HCT116 (cell line): ENCODE measurements at regions not wholly inside any gene's neighbourhood (a gene's known extent, or its start where the extent isn't known, plus 50 kb on each side); places are given as distances from the start of the nearest gene placed in this dataset.

Experiments used
- ATAC-seq: fragments of 200-7000 bp; cut with Tn5 transposase; 2 replicates; pipeline ENCODE4 v1.9.1; 2020; ENCODE audit warnings: mild to moderate bottlenecking, moderate library complexity
- BruUV-seq: library from RNA; stranded (reverse); fragments of 400-500 nt; replicated peaks from 2 replicates; lab custom pipeline; 2021; lab: Mats Ljungman, UMichigan
- CTCF ChIA-PET: fragments of 300-600 bp; sonication (Branson Sonifier 250); formaldehyde crosslinking; loops from one replicate; lab custom pipeline; 2021; ENCODE audit warnings: antibody characterized with exemption; lab: Charles Lee
- POLR2A ChIA-PET: fragments of 300-600, 350-600 bp; sonication (Branson Sonifier 250); formaldehyde crosslinking; loops from one replicate; lab custom pipeline; 2021; ENCODE audit warnings: antibody characterized with exemption; lab: Charles Lee
- RAD21 ChIA-PET, 2 experiments: fragments of 300-600 bp; sonication (Branson Sonifier 250); formaldehyde crosslinking; loops; one replicate each; lab custom pipeline; 2023; ENCODE audit warnings: low total read pairs in 2 of 2; ENCODE audit not compliant: uncharacterized antibody in 2 of 2, unreplicated experiment in 2 of 2, low non-redundant PET in 1 of 2; lab: Charles Lee
- DNase-seq: peaks from one replicate; pipeline ENCODE4 v3.0.0-alpha.2; 2010; ENCODE audit warnings: low read depth, low spot score
- H2AFZ ChIP-seq: fragments of 200-600 bp; shearing (Covaris generic), sonication (generic); 2 replicates; pipeline ENCODE4 v1.6.1; 2017; ENCODE audit warnings: low read depth, mixed run types, mixed read lengths, antibody characterized with exemption, low read length; ENCODE audit not compliant: poor library complexity, severe bottlenecking
- H3K27ac ChIP-seq: 2 replicates; pipeline ENCODE4 v1.5.1; 2012; ENCODE audit warnings: low read depth, low read length
- H3K27me3 ChIP-seq: fragments of 200-600 bp; sonication (generic); 2 replicates; pipeline ENCODE4 v1.6.1; 2016; ENCODE audit warnings: mixed run types, low read length, mixed read lengths; ENCODE audit not compliant: insufficient read depth
- H3K36me3 ChIP-seq, 2 experiments: fragments of 200-500 bp in 1 of 2; fragments of 200-600 bp in 1 of 2; sonication (Bioruptor generic) in 1 of 2; sonication (generic) in 1 of 2; 2 replicates each; pipeline versions ENCODE4 v1.5.1 to v1.6.1; 2014 to 2016; ENCODE audit warnings: low read length in 2 of 2, inconsistent platforms in 1 of 2, mixed read lengths in 1 of 2, mixed run types in 1 of 2; ENCODE audit not compliant: insufficient read depth in 2 of 2, control insufficient read depth in 1 of 2
- H3K4me1 ChIP-seq, 2 experiments: fragments of 200-600 bp in 1 of 2; sonication (generic) in 1 of 2; 2 replicates each; pipeline versions ENCODE4 v1.5.1 to v1.6.1; 2012 to 2017; ENCODE audit warnings: low read length in 2 of 2, inconsistent platforms in 1 of 2, mild to moderate bottlenecking in 1 of 2, mixed read lengths in 1 of 2, mixed run types in 1 of 2, moderate library complexity in 1 of 2; ENCODE audit not compliant: insufficient read depth in 2 of 2, control insufficient read depth in 1 of 2
- H3K4me2 ChIP-seq: fragments of 200-600 bp; sonication (generic); 2 replicates; pipeline ENCODE4 v1.6.1; 2017; ENCODE audit warnings: mixed run types, low read length, mixed read lengths
- H3K4me3 ChIP-seq, 2 experiments: fragments of 200-600 bp in 1 of 2; sonication (generic) in 1 of 2; replicated peaks in 1 of 2; 2 replicates each; pipeline ENCODE4 v1.5.1; 2011 to 2016; ENCODE audit warnings: low read length in 2 of 2, control low read depth in 1 of 2, low read depth in 1 of 2, mild to moderate bottlenecking in 1 of 2, mixed read lengths in 1 of 2, mixed run types in 1 of 2
- H3K79me2 ChIP-seq: fragments of 200-600 bp; sonication (generic); 2 replicates; pipeline ENCODE4 v1.6.1; 2017; ENCODE audit warnings: mild to moderate bottlenecking, mixed run types, low read length, moderate library complexity, mixed read lengths; ENCODE audit not compliant: insufficient read depth
- H3K9ac ChIP-seq: fragments of 200-600 bp; sonication (generic); 2 replicates; pipeline ENCODE4 v1.6.1; 2016; ENCODE audit warnings: low read length, mixed read lengths
- H3K9me2 ChIP-seq: fragments of 200-600 bp; sonication (generic), shearing (Covaris generic); 2 replicates; pipeline ENCODE4 v1.6.1; 2017; ENCODE audit warnings: mixed run types, mild to moderate bottlenecking, moderate library complexity; ENCODE audit not compliant: insufficient read depth
- H3K9me3 ChIP-seq, 2 experiments: fragments of 200-500 bp in 1 of 2; fragments of 200-600 bp in 1 of 2; sonication (Bioruptor generic) in 1 of 2; sonication (generic) in 1 of 2; 2 replicates each; pipeline ENCODE4 v1.6.1; 2014 to 2017; ENCODE audit warnings: low read length in 2 of 2, mixed read lengths in 2 of 2, inconsistent platforms in 1 of 2, low read depth in 1 of 2, mild to moderate bottlenecking in 1 of 2, mixed run types in 1 of 2, moderate library complexity in 1 of 2; ENCODE audit not compliant: control insufficient read depth in 1 of 2, insufficient read depth in 1 of 2
- H4K20me1 ChIP-seq: fragments of 200-600 bp; sonication (generic), shearing (Covaris generic); 2 replicates; pipeline ENCODE4 v1.6.1; 2017; ENCODE audit warnings: mixed run types, mild to moderate bottlenecking, moderate library complexity; ENCODE audit not compliant: insufficient read depth
- CBX3 ChIP-seq: IDR thresholded peaks from 2 replicates; pipeline ENCODE4 v1.6.1; 2012; ENCODE audit warnings: low read depth
- CTCF ChIP-seq, 3 experiments: fragments of 200-600 bp in 1 of 3; sonication (generic) in 1 of 3; IDR thresholded peaks in 2 of 3; conservative IDR thresholded peaks in 1 of 3; 2 replicates each; pipeline ENCODE4 v1.5.1; 2012 to 2017; ENCODE audit warnings: low read depth in 2 of 3, low read length in 2 of 3, antibody characterized with exemption in 1 of 3, borderline replicate concordance in 1 of 3, control low read depth in 1 of 3, mild to moderate bottlenecking in 1 of 3, mixed read lengths in 1 of 3, mixed run types in 1 of 3, moderate library complexity in 1 of 3; ENCODE audit not compliant: insufficient read depth in 1 of 3
- EGR1 ChIP-seq: IDR thresholded peaks from 2 replicates; pipeline ENCODE4 v1.6.1; 2012; ENCODE audit warnings: low read depth
- ELF1 ChIP-seq: IDR thresholded peaks from 2 replicates; pipeline ENCODE4 v1.6.1; 2012; ENCODE audit warnings: low read depth, borderline replicate concordance
- EZH2 ChIP-seq: fragments of 200-600 bp; sonication (generic); IDR thresholded peaks from 2 replicates; pipeline ENCODE4 v1.6.1; 2017; ENCODE audit warnings: antibody characterized with exemption, mixed run types
- FOSL1 ChIP-seq: IDR thresholded peaks from 2 replicates; pipeline ENCODE4 v1.6.1; 2012; ENCODE audit warnings: low read depth
- JUND ChIP-seq: IDR thresholded peaks from 2 replicates; pipeline ENCODE4 v1.6.1; 2012
- MAX ChIP-seq: IDR thresholded peaks from 2 replicates; pipeline ENCODE4 v1.6.1; 2012
- POLR2A ChIP-seq: IDR thresholded peaks from 2 replicates; pipeline ENCODE4 v1.7.0; 2011; ENCODE audit warnings: borderline replicate concordance; ENCODE audit not compliant: insufficient read depth, insufficient read length; ENCODE audit errors: extremely low read depth
- POLR2AphosphoS5 ChIP-seq: IDR thresholded peaks from 2 replicates; pipeline ENCODE4 v1.6.1; 2011; ENCODE audit warnings: mild to moderate bottlenecking, low read depth, low read length, moderate library complexity
- RAD21 ChIP-seq: IDR thresholded peaks from 2 replicates; pipeline ENCODE4 v1.6.1; 2012; ENCODE audit warnings: low read depth, mild to moderate bottlenecking
- SIN3A ChIP-seq: IDR thresholded peaks from 2 replicates; pipeline ENCODE4 v1.6.1; 2012; ENCODE audit warnings: low read depth
- SP1 ChIP-seq: IDR thresholded peaks from 2 replicates; pipeline ENCODE4 v1.6.1; 2012; ENCODE audit warnings: low read depth
- SRF ChIP-seq: IDR thresholded peaks from 2 replicates; pipeline ENCODE4 v1.6.1; 2012; ENCODE audit warnings: low read depth
- TCF7L2 ChIP-seq: IDR thresholded peaks from 2 replicates; pipeline ENCODE4 v1.7.0; 2011; ENCODE audit warnings: borderline replicate concordance, inconsistent platforms; ENCODE audit not compliant: insufficient read depth, insufficient read length; ENCODE audit errors: extremely low read depth
- YY1 ChIP-seq: IDR thresholded peaks from 2 replicates; pipeline ENCODE4 v1.6.1; 2011; ENCODE audit warnings: low read length, low read depth, moderate library complexity, mild to moderate bottlenecking; ENCODE audit not compliant: insufficient replicate concordance; ENCODE audit errors: extremely low read depth
- ZBTB33 ChIP-seq: IDR thresholded peaks from 2 replicates; pipeline ENCODE4 v1.6.1; 2011; ENCODE audit warnings: mild to moderate bottlenecking, low read length, moderate library complexity; ENCODE audit not compliant: insufficient replicate concordance; ENCODE audit errors: extremely low read depth
- intact Hi-C: fragments of 100-400 bp; cut with micrococcal nuclease; formaldehyde crosslinking; loops from 2 replicates; pipeline ENCODE4 v1.10.0; 2022
- TF ChIP-seq, protein P1 (sequence below): IDR thresholded peaks from 2 replicates; pipeline ENCODE4 v1.6.1; 2012; ENCODE audit warnings: low read depth
- TF ChIP-seq, protein P2 (sequence below): IDR thresholded peaks from 2 replicates; pipeline ENCODE4 v1.6.1; 2012

DNA sequence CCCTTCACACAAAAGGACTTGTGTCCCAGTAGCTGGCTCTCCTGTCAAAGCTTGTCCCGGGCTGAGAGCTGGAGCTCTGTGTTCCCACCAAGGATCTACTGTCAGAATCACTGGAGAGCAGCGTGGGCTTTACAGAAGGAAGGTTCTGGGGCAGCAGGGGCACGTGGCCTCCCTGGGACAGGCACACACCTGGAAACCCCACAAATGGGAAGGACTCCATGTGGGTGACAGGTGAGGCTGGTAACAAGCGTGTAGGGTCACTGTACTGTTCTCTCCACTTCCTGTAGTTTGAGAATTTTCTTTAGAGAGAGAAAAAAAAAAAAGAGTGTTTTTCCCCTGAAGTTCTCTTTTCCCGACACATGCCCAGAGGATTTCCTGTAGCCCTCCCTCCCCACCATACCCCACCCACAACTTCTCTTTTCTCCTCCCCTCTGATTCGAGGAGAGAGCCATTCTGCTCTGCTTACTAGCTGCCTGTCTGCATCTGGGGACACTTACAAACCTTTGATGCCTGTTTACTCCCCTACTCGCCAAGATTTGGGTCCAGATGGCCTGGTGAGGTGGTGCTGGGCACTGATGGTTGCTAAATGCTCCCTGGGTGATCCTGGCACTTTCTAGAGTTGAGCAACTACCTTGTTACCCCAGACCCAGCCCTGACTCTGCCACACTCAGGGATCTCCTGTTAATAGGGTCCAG is 84.1 kb upstream of the SIRPA start:
- RAD21 ChIA-PET = no interaction called here
- H4K20me1 ChIP-seq = no peaks in the 10 kb centered on the region
- CTCF ChIA-PET = interaction anchor here (1.1 kb wide), 1 partner anchor 34 kb away, joined by 4 read pairs; no protein-coding TSS in a partner anchor
- H3K27me3 ChIP-seq = no peaks in the 10 kb centered on the region
- DNase-seq = no peak
- ATAC-seq = no peak
- peaks cover 17 to 58% of the 10 kb centered on the region in 2 experiments; a peak in 3 of 4 replicates for H3K4me1 ChIP-seq
- POLR2A ChIA-PET = no interaction called here
- H3K4me2 ChIP-seq = no peak overlapping the region
- intact Hi-C loops = no loop called here
- H3K36me3 ChIP-seq = no peaks in the 10 kb centered on the region
- H3K4me3 ChIP-seq = no peak overlapping the region
- H3K9ac ChIP-seq = no peak overlapping the region
- H3K9me2 ChIP-seq = no peaks in the 10 kb centered on the region
- no TSS peak for BruUV-seq
- no peaks in the 10 kb centered on the region for H3K9me3 ChIP-seq
- H3K27ac ChIP-seq = no peak overlapping the region
- no peak overlapping the region for H2AFZ ChIP-seq
- no peaks in the 10 kb centered on the region for H3K79me2 ChIP-seq
- TF ChIP-seq, protein P1, sequence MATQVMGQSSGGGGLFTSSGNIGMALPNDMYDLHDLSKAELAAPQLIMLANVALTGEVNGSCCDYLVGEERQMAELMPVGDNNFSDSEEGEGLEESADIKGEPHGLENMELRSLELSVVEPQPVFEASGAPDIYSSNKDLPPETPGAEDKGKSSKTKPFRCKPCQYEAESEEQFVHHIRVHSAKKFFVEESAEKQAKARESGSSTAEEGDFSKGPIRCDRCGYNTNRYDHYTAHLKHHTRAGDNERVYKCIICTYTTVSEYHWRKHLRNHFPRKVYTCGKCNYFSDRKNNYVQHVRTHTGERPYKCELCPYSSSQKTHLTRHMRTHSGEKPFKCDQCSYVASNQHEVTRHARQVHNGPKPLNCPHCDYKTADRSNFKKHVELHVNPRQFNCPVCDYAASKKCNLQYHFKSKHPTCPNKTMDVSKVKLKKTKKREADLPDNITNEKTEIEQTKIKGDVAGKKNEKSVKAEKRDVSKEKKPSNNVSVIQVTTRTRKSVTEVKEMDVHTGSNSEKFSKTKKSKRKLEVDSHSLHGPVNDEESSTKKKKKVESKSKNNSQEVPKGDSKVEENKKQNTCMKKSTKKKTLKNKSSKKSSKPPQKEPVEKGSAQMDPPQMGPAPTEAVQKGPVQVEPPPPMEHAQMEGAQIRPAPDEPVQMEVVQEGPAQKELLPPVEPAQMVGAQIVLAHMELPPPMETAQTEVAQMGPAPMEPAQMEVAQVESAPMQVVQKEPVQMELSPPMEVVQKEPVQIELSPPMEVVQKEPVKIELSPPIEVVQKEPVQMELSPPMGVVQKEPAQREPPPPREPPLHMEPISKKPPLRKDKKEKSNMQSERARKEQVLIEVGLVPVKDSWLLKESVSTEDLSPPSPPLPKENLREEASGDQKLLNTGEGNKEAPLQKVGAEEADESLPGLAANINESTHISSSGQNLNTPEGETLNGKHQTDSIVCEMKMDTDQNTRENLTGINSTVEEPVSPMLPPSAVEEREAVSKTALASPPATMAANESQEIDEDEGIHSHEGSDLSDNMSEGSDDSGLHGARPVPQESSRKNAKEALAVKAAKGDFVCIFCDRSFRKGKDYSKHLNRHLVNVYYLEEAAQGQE = no peak
- TF ChIP-seq RAD21 (no peak), POLR2A (no peak), CTCF (IDR thresholded peaks at IDR 0.05 in 2 of 3, conservative IDR thresholded peaks at IDR 0.05 in 1 of 3; ENCODE audit: borderline replicate concordance in 1 of 3, insufficient read depth in 1 of 3, low read depth in 2 of 3, low read length in 2 of 3) (no peak), SRF (no peak), JUND (no peak), EGR1 (no peak), EZH2 (no peak), ELF1 (no peak), CBX3 (no peak), POLR2AphosphoS5 (no peak), ZBTB33 (no peak), TCF7L2 (no peak), SP1 (no peak), MAX (no peak), SIN3A (no peak), YY1 (no peak), FOSL1 (no peak)
- TF ChIP-seq, protein P2, sequence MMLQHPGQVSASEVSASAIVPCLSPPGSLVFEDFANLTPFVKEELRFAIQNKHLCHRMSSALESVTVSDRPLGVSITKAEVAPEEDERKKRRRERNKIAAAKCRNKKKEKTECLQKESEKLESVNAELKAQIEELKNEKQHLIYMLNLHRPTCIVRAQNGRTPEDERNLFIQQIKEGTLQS = no peak
